ENCODE measurements at regions not wholly inside any gene's neighbourhood (a gene's known extent, or its start where the extent isn't known, plus 50 kb on each side); places are given as distances from the start of the nearest gene placed in this dataset.

GRCh38 chr4:155573126-155573525, 93.5 kb upstream of the GUCY1A1 start:
- H3K4me3 ChIP-seq (ENCODE audit: low read depth in 2 of 2, low read length in 1 of 2), result no peak overlapping the region
- peaks cover 0 to 17% of the 10 kb centered on the region in 2 experiments; a peak in 2 of 4 replicates for H3K4me1 ChIP-seq (ENCODE audit: control insufficient read depth in 1 of 2, insufficient read depth in 2 of 2, low read depth in 1 of 2, low read length in 1 of 2)
- H3F3A ChIP-seq (replicated peaks; ENCODE audit: insufficient read depth), result no peaks in the 10 kb centered on the region
- no peak overlapping the region for H3K4me2 ChIP-seq
- no peaks in the 10 kb centered on the region for H4K20me1 ChIP-seq (ENCODE audit: insufficient read depth)
- 46% methylated on average over 4 of the region's 5 CpGs for WGBS (ENCODE audit: low lambda C conversion rate)
- ChIA-PET POLR2A (no interaction called here), CTCF (interaction anchor here (1.4 kb wide), 1 partner anchor 12 kb away, joined by 3 read pairs; no protein-coding TSS in a partner anchor)
- H3K36me3 ChIP-seq (replicated peaks in 1 of 2; ENCODE audit: control insufficient read depth in 1 of 2, insufficient read depth in 2 of 2, low read length in 1 of 2), result no peaks in the 10 kb centered on the region
- H3K27ac ChIP-seq (ENCODE audit: low read depth in 2 of 2, low read length in 1 of 2), result no peak overlapping the region
- no peaks in the 10 kb centered on the region for H3K9me3 ChIP-seq
- no peak overlapping the region for H2AFZ ChIP-seq (ENCODE audit: low read depth)
- no peaks in the 10 kb centered on the region for H3K9me2 ChIP-seq
- no peak for DNase-seq
- H3K79me2 ChIP-seq (ENCODE audit: insufficient read depth), result no peaks in the 10 kb centered on the region
- H3K27me3 ChIP-seq (ENCODE audit: insufficient read depth), result no peaks in the 10 kb centered on the region
- TF ChIP-seq FOSL2 (IDR thresholded peaks at IDR 0.05; ENCODE audit: borderline replicate concordance, low read depth), result no peak
- TF ChIP-seq TCF12 (IDR thresholded peaks at IDR 0.05), result no peak
- TF ChIP-seq RFX5 (IDR thresholded peaks at IDR 0.05; ENCODE audit: low read length), result no peak
- no peak for TF ChIP-seq EZH2phosphoT487 (IDR thresholded peaks at IDR 0.05; ENCODE audit: borderline replicate concordance, low read depth)
- no peak for TF ChIP-seq SMC3 (IDR thresholded peaks at IDR 0.05; ENCODE audit: low read depth, low read length)
- no peak for TF ChIP-seq NRF1 (IDR thresholded peaks at IDR 0.05; ENCODE audit: low read depth, low read length)
- TF ChIP-seq REST (IDR thresholded peaks at IDR 0.05; ENCODE audit: low read depth, low read length), result no peak
- TF ChIP-seq GABPA (IDR thresholded peaks at IDR 0.05; ENCODE audit: low read depth), result no peak
- H3K9ac ChIP-seq, result no peak overlapping the region

- TF ChIP-seq FOXJ3 (CRISPR knock-in tag; IDR thresholded peaks at IDR 0.05) (no peak), MXI1 (IDR thresholded peaks at IDR 0.05; ENCODE audit: low read depth, low read length) (no peak), YY1 (IDR thresholded peaks at IDR 0.05; ENCODE audit: low read depth) (no peak), MEF2A (IDR thresholded peaks at IDR 0.05; ENCODE audit: borderline replicate concordance, low read depth) (no peak), RAD21 (IDR thresholded peaks at IDR 0.05; ENCODE audit: low read length) (no peak), POLR2AphosphoS5 (IDR thresholded peaks at IDR 0.05; ENCODE audit: low read depth, low read length) (no peak), RCOR1 (IDR thresholded peaks at IDR 0.05; ENCODE audit: low read length) (no peak), RXRA (IDR thresholded peaks at IDR 0.05; ENCODE audit: borderline replicate concordance, low read depth) (no peak), TEAD4 (IDR thresholded peaks at IDR 0.05; ENCODE audit: borderline replicate concordance, insufficient read depth) (no peak), SMC3 (IDR thresholded peaks at IDR 0.05; ENCODE audit: low read depth, low read length) (no peak), FOXM1 (IDR thresholded peaks at IDR 0.05; ENCODE audit: low read depth) (no peak)
- H3K36me3 ChIP-seq (replicated peaks in 1 of 2; ENCODE audit: control insufficient read depth in 1 of 2, insufficient read depth in 2 of 2, low read length in 1 of 2), result no peaks in the 10 kb centered on the region
- DNase-seq, result no peak
- H3K27me3 ChIP-seq (ENCODE audit: insufficient read depth), result no peaks in the 10 kb centered on the region
- H3K9ac ChIP-seq, result no peak overlapping the region
- no peak overlapping the region for H3K4me2 ChIP-seq
- no peaks in the 10 kb centered on the region for H3F3A ChIP-seq (replicated peaks; ENCODE audit: insufficient read depth)
- H3K27ac ChIP-seq (ENCODE audit: low read depth in 2 of 2, low read length in 1 of 2), result no peak overlapping the region; a peak in 1 of 4 replicates
- ChIA-PET CTCF (interaction anchor here (1.2 kb wide), 1 partner anchor 20 kb away, joined by 3 read pairs; no protein-coding TSS in a partner anchor), POLR2A (no interaction called here)
- H2AFZ ChIP-seq (ENCODE audit: low read depth), result no peak overlapping the region
- WGBS (ENCODE audit: low lambda C conversion rate), result 67% methylated on average over 10 of the region's 10 CpGs
- peaks cover 0 to 17% of the 10 kb centered on the region in 2 experiments; a peak in 2 of 4 replicates for H3K4me1 ChIP-seq (ENCODE audit: control insufficient read depth in 1 of 2, insufficient read depth in 2 of 2, low read depth in 1 of 2, low read length in 1 of 2)
- H4K20me1 ChIP-seq (ENCODE audit: insufficient read depth), result no peaks in the 10 kb centered on the region
- no peaks in the 10 kb centered on the region for H3K79me2 ChIP-seq (ENCODE audit: insufficient read depth)
- no peak overlapping the region for H3K4me3 ChIP-seq (ENCODE audit: low read depth in 2 of 2, low read length in 1 of 2)
- no peaks in the 10 kb centered on the region for H3K9me2 ChIP-seq
- no peaks in the 10 kb centered on the region for H3K9me3 ChIP-seq
Measured at GRCh38 chr4:155572106-155572703, 94.4 kb upstream of the GUCY1A1 start.
